GM12872 (cell line): ENCODE measurements at regions not wholly inside any gene's neighbourhood (a gene's known extent, or its start where the extent isn't known, plus 50 kb on each side); places are given as distances from the start of the nearest gene placed in this dataset.

Experiments used
- TF ChIP-seq, protein P1 (sequence below): IDR thresholded peaks from 3 replicates; pipeline ENCODE4 v1.5.1; 2011; ENCODE audit warnings: low read depth, mild to moderate bottlenecking, low read length, moderate library complexity; ENCODE audit not compliant: insufficient read depth

DNA sequence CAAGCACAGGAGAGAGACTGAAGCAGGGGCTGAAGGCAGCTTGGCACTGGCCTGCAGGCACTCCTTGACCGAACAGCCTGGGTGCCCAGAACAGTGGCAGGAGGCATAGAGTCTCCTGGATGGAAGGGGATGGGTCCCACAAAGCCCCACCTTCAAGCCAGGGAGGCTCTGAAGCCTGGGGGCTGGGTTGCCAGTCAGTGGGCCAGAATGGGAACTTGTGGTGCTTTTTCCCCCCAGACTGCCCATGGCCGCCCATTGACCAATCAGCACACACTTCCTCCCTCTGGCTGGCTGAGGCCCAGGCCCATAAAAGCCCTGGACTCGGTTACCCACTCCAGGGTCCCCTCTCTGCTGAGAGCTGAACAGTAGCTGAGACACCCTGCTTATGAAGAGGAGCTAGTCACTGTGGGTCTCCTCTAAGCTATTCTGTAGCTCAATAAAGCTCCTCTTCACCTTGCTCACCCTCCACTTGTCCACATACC, 109.6 kb downstream of the ELAPOR2 start:
- TF ChIP-seq, protein P1, sequence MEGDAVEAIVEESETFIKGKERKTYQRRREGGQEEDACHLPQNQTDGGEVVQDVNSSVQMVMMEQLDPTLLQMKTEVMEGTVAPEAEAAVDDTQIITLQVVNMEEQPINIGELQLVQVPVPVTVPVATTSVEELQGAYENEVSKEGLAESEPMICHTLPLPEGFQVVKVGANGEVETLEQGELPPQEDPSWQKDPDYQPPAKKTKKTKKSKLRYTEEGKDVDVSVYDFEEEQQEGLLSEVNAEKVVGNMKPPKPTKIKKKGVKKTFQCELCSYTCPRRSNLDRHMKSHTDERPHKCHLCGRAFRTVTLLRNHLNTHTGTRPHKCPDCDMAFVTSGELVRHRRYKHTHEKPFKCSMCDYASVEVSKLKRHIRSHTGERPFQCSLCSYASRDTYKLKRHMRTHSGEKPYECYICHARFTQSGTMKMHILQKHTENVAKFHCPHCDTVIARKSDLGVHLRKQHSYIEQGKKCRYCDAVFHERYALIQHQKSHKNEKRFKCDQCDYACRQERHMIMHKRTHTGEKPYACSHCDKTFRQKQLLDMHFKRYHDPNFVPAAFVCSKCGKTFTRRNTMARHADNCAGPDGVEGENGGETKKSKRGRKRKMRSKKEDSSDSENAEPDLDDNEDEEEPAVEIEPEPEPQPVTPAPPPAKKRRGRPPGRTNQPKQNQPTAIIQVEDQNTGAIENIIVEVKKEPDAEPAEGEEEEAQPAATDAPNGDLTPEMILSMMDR: no peak

DNA sequence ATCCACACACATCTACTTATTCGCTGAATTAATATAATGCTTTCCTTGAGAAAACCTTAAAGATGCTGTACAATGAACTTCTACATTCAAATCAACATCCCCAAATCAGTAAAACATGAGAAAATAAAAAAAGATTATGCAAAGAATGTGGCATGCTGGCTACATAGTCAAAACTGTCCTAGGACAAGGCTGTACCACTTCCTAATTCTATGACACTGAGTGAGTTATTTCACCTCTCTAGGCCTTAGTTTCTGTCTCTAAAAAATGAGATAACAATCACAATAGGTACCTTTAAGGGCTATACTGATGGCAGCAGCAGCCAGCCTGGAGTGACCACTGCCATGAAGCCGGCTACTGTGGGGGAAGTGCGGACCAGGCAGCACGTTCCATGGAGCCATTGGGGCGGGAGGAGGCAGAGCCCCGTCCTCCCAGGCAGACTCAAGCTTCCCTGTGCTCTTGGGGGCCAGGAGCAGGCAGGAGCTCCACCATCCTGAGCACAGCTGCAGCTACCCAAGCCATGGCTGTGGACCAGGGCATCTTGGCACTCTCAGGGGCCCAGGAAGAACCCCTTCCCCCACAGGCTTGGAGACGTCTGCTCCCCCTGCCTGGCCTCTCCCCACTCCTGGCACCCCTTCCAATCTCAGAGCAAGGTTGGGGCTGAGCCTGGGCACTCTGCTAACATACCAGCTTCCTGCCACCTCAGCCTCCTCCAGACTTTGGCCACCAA, 110.2 kb downstream of the ELAPOR2 start:
- TF ChIP-seq, protein P1: no peak

- TF ChIP-seq, protein P1: no peak
Observed at GRCh38 chr7:86947929-86948328, 111.5 kb downstream of the ELAPOR2 start.

- TF ChIP-seq, protein P1: no peak
Observed at GRCh38 chr7:86943447-86943846, 116.0 kb downstream of the ELAPOR2 start.

- TF ChIP-seq, protein P1: no peak
Observed at GRCh38 chr7:86942995-86943394, 116.5 kb downstream of the ELAPOR2 start.

GRCh38 chr7:86942081-86942480, 117.4 kb downstream of the ELAPOR2 start:
- TF ChIP-seq, protein P1: no peak

DNA sequence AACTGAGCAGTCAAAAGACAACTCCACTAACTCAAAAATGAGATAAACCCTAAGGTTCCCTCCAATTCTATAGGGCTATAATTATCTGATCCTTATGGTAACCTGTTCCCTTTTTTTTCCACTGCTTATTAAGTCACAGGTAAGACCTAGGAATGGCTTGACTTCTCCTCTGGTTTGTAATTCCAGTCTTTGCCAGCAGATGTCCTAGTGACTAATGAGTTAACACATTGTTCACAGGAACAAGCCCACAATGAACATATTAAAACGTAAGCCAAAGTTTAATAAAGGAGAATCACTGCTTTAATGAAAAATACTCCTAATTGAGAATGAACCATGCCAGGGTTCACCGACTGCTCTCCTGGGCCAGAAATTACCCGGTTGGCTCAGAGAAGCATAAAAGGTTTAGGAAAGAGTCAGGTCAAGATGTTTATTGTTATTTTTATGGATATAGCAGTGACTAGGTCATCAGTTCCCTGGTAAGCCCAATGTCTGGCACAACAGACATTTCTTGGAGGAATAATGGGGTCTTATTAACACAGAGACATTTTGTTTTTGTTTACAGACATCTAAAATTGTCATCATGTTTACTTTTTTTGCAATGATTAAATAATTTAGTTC, 120.1 kb downstream of the ELAPOR2 start:
- TF ChIP-seq, protein P1: peak; percentile 60
